Kidney (tissue), 13 donors: ENCODE measurements at regions not wholly inside any gene's neighbourhood (a gene's known extent, or its start where the extent isn't known, plus 50 kb on each side); places are given as distances from the start of the nearest gene placed in this dataset.

ENCODE experiments used
- DNase-seq, 5 donors: peaks; one replicate each; pipeline ENCODE4 v3.0.0-alpha.2; 2013 to 2020
- FAIRE-seq: peaks from 2 replicates; lab custom pipeline; 2012; peaks lifted over from hg19 to GRCh38; lab: Jason Lieb, UNC
- H3K27ac ChIP-seq, 2 donors: one replicate each; pipeline ENCODE4 v1.7.0; 2013; ENCODE audit warnings: low read depth in 2 of 2, low read length in 2 of 2, inconsistent platforms in 1 of 2
- H3K27me3 ChIP-seq: one replicate; pipeline ENCODE4 v1.7.1; 2013; ENCODE audit warnings: low read length, inconsistent platforms; ENCODE audit not compliant: control insufficient read depth, insufficient read depth
- H3K36me3 ChIP-seq, 3 donors: one replicate each; pipeline versions ENCODE4 v1.7.0 to v1.7.1; 2013; ENCODE audit warnings: low read length in 3 of 3, control low read depth in 1 of 3, inconsistent platforms in 1 of 3; ENCODE audit not compliant: insufficient read depth in 3 of 3, control insufficient read depth in 2 of 3
- H3K4me1 ChIP-seq, 3 donors: one replicate each; pipeline versions ENCODE4 v1.7.0 to v1.7.1; 2013; ENCODE audit warnings: low read length in 3 of 3, inconsistent platforms in 1 of 3, low read depth in 1 of 3; ENCODE audit not compliant: control insufficient read depth in 2 of 3, insufficient read depth in 2 of 3
- H3K4me3 ChIP-seq, 3 donors: one replicate each; pipeline versions ENCODE4 v1.7.0 to v1.8.1; 2013; ENCODE audit warnings: low read length in 3 of 3, control low read depth in 1 of 3, inconsistent platforms in 1 of 3
- H3K9ac ChIP-seq, 3 donors: one replicate each; pipeline versions ENCODE4 v1.7.0 to v1.7.1; 2013; ENCODE audit warnings: low read length in 3 of 3, control low read depth in 1 of 3, inconsistent platforms in 1 of 3
- H3K9me3 ChIP-seq, 3 donors: one replicate each; pipeline versions ENCODE4 v1.7.0 to v1.7.1; 2013; ENCODE audit warnings: low read length in 3 of 3, control low read depth in 1 of 3, inconsistent platforms in 1 of 3; ENCODE audit not compliant: control insufficient read depth in 2 of 3, insufficient read depth in 1 of 3
- CTCF ChIP-seq: IDR thresholded peaks from 3 replicates; pipeline ENCODE4 v1.5.1; 2012; ENCODE audit warnings: mild to moderate bottlenecking, moderate library complexity, borderline replicate concordance; ENCODE audit not compliant: insufficient read depth; ENCODE audit errors: extremely low read depth
- intact Hi-C: fragments of 100-400 bp; cut with DNase I; formaldehyde crosslinking; loops from one replicate; pipeline ENCODE4 v1.11.1; 2022
- donor health status: control.
- donor health status: control.
- donor health status: control.
- donor health status: control.
- donor health status: control.
- donor health status: DM: yes; HTN: yes; CAD: no.
- donor health status: Normal renal cell carcinoma (clear cell type).

- Histone ChIP-seq H3K9ac (no peak overlapping the region), H3K4me1 (no peaks in the 10 kb centered on the region), H3K36me3 (no peaks in the 10 kb centered on the region), H3K27me3 (no peaks in the 10 kb centered on the region), H3K4me3 (no peak overlapping the region), H3K9me3 (no peaks in the 10 kb centered on the region), H3K27ac (no peak overlapping the region)
- intact Hi-C loops: no loop called here
- FAIRE-seq (no peak), DNase-seq (no peak)
- no peak for TF ChIP-seq CTCF
Observed at GRCh38 chr3:163957072-163957471, 1121.2 kb downstream of the SI start.

GRCh38 chr3:163953526-163953925, 1124.8 kb downstream of the SI start:
- no peak for FAIRE-seq
- H3K27me3 ChIP-seq: no peaks in the 10 kb centered on the region
- no peak overlapping the region for H3K4me3 ChIP-seq
- H3K36me3 ChIP-seq: no peaks in the 10 kb centered on the region
- DNase-seq: peak in 1 of 5 donors; percentile 61
- H3K4me1 ChIP-seq: no peaks in the 10 kb centered on the region
- H3K9me3 ChIP-seq: no peaks in the 10 kb centered on the region
- intact Hi-C loops: no loop called here
- no peak for TF ChIP-seq CTCF
- no peak overlapping the region for H3K27ac ChIP-seq
- no peak overlapping the region for H3K9ac ChIP-seq

- no peaks in the 10 kb centered on the region for H3K4me1 ChIP-seq
- no peak for TF ChIP-seq CTCF
- no peak overlapping the region for H3K4me3 ChIP-seq
- no peaks in the 10 kb centered on the region for H3K9me3 ChIP-seq
- intact Hi-C loops: no loop called here
- H3K27ac ChIP-seq: no peak overlapping the region
- peak in 1 of 5 donors; percentile 37 for DNase-seq
- no peaks in the 10 kb centered on the region for H3K36me3 ChIP-seq
- no peak for FAIRE-seq
- no peak overlapping the region for H3K9ac ChIP-seq
- no peaks in the 10 kb centered on the region for H3K27me3 ChIP-seq
Observed at GRCh38 chr3:163952499-163952898, 1125.8 kb downstream of the SI start.

- FAIRE-seq: peak; percentile 44
Observed at GRCh38 chr3:163951397-163951987, 1126.8 kb downstream of the SI start.

More at GRCh38 chr3:163951397-163951987, 1126.8 kb downstream of the SI start:
- Histone ChIP-seq H3K27me3 (no peaks in the 10 kb centered on the region), H3K27ac (no peak overlapping the region), H3K9ac (no peak overlapping the region), H3K4me3 (no peak overlapping the region), H3K36me3 (no peaks in the 10 kb centered on the region), H3K9me3 (no peaks in the 10 kb centered on the region), H3K4me1 (no peaks in the 10 kb centered on the region)
- DNase-seq: peak in 1 of 5 donors; percentile 3
- intact Hi-C loops: no loop called here
- peak; percentile 23 for TF ChIP-seq CTCF
